GM18519 (cell line): ENCODE measurements at regions not wholly inside any gene's neighbourhood (a gene's known extent, or its start where the extent isn't known, plus 50 kb on each side); places are given as distances from the start of the nearest gene placed in this dataset.
"Not testable (repeated sequence)": the region's sequence is repeated elsewhere in the genome, so short reads cannot be mapped to it uniquely, and the experiment has no call there.

Source experiments
- ATAC-seq: cut with Tn5 transposase; IDR thresholded peaks from one replicate; pipeline ENCODE4 v1.9.1; 2021; ENCODE audit warnings: mild to moderate bottlenecking, moderate library complexity; ENCODE audit not compliant: unreplicated experiment, low FRiP score

DNA sequence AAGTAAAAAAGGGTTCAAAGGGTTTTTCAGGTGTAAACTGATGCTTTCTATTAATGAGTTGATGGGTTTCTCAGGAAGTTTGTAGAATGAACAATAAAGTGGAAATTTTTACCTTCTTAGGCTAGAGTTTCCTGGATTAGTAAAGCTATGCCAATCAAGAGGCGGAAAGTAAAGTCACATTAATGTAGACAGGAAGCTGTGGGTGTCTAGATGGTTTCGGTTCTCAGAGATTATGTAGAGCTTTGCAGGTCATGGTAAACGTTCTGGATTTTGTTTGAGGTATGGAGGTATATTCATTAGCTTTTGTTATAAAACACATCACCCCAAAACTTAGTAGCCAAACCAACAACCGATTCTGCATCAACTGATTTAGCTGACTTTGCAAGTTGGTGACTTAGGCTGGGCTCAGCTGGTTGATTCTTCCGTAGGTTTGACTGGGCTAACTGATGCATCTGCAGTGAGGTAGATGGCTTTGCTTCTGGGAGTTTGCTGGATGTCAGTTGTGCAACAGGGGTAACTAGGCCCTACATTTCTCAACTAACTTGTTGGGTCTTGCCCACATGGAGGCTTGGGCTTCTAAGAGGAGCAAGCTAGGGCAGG, 273.8 kb downstream of the MSX2 start:
- no peak for ATAC-seq

DNA sequence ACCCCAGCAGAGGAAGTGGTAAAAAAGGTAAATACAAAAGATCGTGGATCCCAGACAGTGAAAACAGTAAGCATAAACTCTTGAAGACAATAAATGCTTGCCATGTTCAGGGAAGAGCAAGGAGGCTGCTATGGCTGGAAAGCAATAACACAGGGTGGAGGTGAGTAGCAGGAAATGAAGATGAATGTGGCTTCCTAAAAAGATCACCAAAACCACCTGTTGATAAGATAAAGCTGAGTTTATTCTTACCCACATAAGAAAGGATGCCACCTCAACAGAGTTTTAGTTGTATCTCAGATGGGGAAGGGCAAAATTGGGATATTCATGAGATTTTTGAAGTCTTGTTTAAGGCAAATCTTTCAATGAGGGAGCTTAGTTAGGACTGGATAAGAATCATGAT, 273.3 kb downstream of the MSX2 start:
- ATAC-seq, result no peak

DNA sequence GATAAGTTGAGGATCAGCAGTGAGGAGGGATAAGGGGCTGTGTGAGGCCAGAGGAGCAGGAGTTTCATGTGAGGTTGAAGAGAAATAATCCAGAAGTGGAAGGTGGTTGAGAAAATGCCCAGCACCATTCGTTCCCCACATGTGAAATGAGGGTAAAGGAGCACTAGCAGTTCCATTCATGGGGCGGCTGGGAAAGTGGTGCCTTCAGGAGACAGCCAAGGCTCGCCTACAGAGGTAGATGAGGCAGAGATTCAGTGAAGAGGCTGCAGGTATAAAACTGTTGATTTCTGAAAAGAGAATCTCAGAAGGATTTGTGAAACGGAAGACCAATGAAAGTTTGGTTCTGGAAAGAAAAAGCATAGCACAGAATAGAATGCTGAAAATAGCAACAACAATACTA, 272.6 kb downstream of the MSX2 start:
- ATAC-seq, result no peak

DNA sequence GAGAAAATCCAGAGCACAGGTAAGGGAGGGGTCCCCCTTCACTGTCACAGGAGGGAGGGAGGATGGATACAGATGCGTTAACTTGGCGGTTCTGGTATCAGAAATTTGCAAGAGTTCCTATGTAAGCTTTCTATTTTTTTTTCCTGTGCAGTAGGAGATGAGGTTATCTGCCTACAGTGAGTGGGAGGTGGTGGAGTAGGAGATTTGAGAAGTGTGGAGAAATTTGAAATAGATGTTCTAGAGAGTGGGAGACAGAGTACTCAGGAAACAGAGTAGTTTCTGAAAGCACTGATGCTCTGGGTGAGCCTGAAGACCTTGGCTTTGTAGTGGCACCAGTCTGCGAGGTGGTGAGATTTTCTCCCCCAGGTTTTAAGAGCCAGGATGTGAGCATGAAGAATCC, 271.4 kb downstream of the MSX2 start:
- no peak for ATAC-seq

DNA sequence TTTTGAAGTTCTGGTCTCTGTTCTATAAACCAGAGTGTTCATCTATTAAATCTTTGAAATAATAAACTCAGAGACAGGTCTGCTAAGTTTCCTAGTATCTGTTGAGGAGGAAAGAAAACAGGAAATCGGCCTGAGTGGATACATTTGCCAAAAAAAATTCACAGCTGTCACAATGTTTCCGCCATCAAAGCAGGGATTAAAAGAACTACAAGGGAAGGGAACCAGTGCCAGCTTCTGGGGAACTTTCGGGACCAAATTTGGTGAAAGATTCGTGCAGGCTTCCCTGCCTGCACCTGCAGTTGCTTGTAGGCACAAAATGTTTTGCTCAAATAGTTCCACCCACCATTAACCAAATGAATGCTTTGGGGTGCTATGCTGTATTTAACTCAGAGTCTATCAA, 267.5 kb downstream of the MSX2 start:
- no peak for ATAC-seq

DNA sequence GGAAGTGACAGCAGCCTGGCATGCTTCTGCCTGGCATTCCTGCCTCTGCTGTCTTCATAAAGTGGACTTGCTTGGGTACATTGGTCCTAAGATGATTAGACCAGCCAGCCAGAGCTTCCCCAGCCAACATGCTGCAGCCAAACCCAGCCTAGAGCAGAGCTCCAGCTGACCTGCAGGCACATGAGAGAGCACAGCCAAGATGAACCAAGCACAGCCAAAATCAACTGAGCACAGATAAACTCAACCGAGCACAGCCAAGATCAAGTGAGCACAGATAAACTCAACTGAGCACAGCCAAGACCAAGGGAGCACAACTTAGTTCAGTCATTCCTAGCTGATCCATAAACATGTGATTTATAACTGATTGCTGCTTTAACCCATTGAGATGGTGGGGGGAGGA, 266.5 kb downstream of the MSX2 start:
- no peak for ATAC-seq

DNA sequence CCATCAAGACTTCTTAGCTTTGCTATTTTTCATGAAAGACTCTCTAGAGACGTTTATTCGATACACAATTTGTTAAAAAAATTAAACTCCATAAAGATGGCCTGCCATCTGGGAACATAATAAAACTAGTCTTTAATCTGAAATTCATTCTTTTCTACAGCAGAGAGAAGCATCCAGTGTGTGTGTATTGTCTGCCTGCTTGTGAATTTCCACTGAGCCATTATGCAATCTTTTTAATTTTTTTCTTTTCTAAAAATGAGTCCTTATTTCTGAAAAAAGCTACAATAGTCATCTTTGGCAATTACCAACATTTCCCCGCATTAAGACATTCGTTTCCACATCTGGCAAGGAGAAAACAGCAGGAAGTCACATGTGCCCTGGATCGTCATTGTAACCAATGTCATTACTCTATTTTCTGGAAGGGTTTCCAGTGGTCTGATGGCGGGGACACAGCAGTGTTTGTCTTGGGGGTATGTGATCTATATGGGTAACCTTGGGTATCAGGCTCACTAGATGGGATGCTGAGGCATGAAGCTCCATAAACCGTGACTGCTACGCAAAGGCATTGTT, 263.1 kb downstream of the MSX2 start:
- ATAC-seq, result no peak

DNA sequence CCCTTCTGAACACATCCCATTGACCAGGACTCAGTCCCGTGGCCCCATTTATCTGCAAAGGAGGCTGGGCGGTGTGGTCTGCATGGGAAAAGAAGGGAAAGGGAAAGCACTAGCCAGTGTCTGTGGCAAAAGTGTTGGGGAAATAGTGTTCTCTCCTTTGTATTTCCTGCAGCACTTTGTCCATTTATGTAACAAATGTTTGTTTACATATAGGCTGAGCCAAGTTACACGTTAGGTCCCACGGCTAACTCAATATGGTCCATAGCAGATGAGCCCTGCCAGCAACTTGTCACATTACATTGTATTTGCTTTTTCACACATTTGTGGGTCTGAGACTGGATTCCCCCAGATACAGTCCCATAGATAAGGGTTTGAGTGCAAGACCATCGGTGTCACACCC, 260.5 kb downstream of the MSX2 start:
- ATAC-seq, result no peak

DNA sequence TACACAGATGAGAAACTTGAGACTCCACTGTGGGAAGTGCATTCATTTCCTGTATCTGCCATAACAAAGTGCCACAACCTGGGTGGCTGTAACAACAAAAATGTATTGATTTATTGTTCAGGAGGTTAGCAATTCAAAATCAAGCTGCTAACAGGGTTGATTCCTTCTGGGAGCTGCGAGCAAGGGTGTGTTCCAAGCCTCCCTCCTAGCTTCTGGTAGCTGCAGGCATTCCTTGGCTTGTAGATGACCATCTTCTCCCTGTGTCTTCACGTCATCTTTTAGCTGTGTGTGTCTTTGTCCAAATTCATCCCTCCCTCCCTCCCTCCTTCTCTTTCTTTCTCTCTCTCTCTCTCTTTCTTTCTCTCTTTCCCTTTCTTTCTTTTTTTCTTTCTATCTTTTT, 258.1 kb downstream of the MSX2 start:
- no peak for ATAC-seq

DNA sequence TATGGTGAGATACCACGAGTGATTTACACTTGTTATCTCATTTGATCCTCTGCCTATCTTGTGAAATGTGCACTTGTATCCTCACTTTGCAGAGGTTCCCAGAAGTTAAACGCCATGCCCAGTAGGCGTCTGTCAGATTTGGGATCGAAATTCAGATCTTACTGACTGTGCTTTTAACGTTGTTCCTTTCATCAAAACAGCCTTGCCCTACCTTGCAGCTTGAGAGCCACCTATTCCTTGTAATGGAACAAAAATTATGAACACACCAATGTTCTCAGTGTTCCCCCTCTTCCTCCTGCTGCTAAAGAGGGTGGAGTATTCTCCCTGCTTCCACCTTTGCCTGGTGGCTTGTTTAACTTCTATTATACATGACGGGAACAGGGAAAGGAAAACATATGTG, 257.0 kb downstream of the MSX2 start:
- ATAC-seq, result no peak

DNA sequence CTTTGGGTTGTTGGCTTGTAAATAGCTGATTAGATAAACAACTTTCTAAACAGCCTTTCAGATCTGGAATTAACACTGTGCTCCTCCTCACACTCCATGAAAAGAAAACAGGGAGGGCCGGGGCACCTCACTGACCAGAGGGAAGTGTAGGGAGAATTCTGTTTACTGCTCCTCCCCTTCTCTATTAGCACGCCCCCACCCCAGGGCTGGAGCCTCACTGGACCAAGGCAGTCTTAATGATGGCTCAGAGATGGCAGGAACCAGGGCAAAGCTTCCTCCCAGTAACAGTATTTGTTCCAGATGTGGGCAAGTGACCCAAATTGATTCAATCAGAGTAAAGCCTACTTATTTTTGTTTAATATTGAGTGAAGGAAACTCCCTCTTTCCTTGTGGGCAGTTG, 256.6 kb downstream of the MSX2 start:
- no peak for ATAC-seq

DNA sequence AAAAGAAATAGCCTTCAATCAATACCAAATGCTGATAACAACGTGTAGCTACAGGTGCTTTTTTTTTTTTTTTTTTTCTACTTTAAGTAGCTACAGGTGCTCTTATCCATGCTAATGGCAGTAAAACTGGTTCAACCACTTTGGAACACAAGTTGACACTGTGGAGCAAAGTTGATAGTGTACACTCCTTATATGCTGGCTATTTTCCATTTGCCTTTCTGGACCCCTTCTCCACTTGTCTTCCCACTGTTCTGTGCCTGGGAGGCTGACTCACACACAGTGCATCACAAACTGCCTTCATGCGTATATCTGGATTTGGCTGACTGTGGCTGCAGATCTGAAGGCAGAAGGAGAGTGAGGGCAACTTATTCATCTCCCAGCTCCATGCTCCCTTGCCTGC, 247.9 kb downstream of the MSX2 start:
- ATAC-seq, result no peak

DNA sequence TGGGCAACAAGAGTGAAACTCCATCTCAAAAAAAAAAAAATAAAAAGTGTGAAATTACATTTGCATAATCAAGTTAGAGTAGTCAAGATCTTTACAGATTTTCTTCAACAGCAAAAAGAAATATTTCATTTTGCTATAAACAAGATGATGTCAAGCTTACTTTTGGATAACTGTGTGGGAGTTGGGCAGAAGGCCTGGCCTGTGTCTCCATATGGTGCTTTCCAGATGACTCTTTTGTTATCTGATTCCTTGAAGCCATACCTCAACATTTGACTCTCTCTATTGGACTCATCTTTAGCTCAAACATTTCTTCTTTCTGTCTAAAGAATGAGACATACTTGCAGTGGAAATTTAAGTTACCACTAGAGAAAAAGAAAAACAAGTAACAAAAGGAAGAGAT, 246.8 kb downstream of the MSX2 start:
- ATAC-seq, result no peak

DNA sequence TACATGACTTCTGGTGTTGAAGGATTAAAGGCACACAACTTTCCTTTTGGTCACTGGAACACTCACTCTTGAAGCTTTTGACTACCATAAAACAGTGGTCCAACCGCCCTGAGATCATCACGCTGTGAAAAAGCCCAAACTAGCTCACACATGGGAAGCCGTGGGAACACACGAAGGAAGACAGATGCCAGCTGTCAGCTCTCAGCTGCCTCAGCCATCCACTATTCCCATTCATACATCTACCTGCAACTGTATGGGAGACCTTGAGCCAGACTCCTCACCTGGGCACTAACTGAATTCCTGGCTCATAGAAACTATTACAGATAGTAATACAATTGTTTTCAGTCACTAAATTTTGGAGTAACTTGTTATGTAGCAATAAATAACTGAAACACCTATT, 246.1 kb downstream of the MSX2 start:
- no peak for ATAC-seq

DNA sequence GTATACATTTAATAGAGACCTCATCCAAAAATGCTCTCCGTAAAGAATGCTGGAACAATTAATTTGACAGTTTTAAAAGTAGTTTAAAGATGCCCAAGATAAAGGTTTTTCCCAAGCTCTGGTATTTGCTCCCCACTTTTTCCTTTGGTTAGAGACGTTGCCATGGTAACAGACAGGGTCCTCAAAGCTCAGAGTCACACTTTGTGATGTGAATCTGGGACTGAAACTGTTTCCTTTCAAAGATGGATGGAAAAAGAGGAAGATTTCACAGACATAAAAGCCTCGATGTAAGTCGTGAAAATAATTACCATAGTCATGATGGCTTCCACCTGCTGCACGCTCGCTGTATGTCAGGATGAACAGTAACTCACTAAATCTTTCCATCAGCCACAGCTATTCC, 229.5 kb downstream of the MSX2 start:
- no peak for ATAC-seq

DNA sequence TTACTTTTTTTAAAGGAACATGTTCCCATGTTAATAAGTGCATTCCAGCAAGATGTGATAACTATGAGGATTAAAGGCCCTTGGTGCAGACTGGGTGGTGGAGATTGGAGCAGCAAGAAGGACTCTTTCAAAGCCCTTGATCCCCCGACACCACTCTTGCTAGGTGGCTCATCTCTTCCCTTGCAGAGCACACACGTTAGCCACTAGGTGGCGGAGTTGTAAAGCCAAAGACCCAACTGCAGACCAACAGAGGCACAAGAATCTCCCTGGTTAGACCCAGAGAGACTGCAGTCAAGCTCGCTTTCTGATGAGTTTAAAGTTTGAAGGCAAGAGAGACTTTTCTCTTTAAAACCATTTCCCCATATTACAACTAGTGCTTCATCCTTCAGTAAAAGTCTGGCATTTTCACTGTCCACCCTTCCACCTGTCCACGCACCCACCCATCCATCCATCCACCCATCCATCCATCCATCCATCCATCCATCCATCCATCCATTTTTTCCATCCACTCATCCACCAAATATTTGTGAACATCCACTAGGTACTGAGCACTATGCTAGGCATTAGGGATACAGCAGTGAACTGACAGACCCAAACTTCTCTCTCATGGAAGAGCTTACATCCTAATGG, 226.9 kb downstream of the MSX2 start:
- ATAC-seq, result peak; percentile 65

DNA sequence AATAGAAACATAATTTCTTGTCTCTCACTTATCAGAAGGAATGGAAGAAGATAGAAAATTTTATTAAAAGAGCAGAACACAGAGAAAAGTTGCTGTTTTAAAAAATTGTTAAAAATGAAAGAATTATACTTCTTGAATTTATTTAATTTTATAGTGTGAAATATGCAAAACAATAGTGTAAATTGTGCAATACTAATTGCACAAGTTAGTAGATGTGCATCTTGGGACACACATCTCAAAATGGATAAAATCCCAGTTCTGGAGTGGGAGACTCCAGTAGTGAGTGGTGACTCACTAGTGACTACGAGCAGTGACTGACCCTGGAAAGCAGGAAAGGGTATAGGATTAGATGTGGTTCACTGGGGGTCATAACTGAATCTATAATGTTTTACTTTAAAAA, 223.2 kb downstream of the MSX2 start:
- no peak for ATAC-seq

DNA sequence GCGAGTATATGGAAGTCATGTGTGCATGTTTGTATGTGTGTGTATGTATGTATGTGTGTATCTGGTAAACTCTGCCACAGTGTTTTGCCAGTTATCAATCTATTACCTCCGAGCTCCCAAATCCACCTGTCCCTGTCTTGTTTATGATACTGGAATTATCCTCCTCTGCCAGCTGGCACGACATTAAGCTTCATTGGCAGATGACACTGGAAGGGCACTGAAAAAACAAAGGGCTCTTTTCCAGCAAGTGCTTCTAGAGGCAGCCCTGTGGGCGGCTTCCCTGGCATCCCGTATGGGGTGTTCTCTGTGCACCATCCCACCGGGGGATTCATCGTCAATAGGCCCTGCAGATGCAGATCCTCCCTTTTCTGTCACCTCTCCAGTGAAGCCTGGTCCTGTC, 221.5 kb downstream of the MSX2 start:
- ATAC-seq, result no peak

DNA sequence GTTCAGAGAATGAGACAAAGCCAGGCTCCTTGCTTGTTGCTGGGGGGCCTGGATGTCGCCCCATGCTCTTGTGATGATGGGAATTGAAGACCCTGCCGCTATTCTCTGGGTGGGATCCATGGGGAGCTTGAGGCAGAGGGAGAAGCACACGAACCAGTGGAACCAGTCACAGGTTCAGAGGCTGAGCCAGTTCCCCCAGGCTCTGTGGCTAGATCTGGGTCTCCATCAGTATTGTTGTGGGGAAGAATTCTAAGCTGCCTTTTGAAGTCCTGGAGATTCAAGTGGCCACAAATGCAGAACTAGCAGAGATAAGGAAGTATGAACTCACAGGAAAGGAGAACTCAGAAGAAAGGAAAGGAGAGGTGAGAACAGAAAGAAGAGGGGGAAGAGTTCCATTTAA, 219.4 kb downstream of the MSX2 start:
- ATAC-seq, result no peak

DNA sequence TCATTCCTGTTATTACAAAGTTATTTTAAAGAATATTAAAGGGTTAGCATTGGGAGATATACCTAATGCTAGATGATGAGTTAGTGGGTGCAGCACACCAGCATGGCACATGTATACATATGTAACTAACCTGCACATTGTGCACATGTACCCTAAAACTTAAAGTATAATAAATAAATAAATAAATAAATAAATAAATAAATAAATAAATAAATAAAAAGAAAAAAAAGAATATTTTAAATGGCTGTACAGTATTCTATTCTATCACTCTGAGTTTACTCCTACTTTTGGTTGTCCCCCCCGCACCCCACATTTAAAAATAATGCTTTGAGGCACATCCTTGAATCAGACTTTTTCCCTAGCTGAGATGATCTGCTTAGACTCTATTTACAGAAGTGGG, 218.6 kb downstream of the MSX2 start:
- not testable (repeated sequence) for ATAC-seq

DNA sequence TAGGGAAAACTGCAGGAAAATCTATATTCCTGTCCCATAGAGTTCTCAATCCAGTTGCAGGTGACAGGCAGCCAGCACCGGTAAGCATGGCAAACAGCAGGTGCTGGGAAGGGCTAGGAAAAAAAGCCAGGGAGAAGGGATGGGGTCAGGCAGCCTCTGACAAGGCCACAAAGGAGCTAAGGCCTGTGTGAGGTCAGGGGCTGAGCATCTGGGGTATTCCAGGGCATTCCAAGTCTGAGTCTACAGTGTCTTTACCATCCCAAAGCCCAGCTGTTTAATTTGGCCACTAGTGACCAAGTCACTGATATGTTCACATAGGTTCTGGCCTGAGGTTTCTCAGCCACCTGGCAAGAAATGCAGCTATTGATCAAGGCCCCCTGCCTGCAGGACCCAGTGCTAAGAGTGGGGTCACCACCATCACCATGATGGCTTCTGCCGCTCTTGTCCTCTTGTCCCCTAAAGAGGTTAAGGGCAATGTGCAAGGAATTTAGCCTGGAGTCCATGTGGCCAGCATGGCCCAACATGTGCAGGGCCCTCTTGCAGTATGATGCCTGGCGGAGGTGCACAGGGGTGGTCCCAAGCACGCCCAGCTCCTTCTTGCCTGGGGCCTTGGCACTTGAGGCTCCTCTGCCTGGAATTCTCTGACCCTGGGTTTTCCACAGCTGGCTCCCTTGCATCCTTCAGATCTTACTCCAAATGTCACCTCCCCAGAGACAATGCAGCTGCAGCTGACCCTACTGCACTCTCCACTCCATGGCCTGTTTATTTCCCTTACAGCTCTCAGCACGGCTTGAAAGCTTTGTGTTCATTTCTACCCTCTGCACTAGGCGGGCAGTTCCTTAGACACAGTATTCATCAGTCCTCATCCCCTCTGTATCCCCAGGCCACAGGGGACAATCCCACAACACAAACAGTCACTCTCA, 213.1 kb downstream of the MSX2 start:
- no peak for ATAC-seq
